ENCODE measurements at regions not wholly inside any gene's neighbourhood (a gene's known extent, or its start where the extent isn't known, plus 50 kb on each side); places are given as distances from the start of the nearest gene placed in this dataset.

DNA sequence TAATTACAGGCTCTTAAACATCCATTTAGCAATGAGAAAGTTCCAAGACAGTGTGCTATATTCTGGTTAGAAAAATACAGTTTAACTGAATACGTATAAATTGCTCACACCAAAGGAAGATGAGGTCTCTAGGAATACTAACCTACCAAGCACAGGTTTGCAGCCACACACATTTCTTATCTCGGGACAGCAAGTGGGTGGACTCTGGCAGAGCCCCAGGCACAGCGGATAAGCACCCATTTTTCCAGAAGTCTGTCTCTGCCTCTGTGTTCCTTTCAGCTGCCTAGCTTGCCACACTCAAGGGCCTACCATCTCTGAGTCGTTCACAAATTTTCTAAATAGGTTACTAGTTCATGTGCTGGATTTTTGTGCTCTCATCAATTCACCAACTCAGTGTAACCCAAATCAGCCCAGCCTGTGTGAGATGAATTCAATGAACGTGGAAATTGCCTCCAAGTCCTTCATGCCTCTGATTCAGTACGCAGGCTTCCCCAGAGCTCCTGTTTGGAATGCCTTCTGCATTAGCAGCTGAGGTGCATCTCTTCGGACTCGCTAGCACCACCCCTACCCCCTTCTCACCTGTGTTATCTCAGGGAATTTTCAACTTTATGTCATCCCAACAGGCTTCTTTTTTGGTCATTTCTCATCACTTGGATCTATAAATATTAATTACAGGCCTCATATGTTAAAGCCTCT lies 581.0 kb upstream of the CDH11 start:
- TF ChIP-seq TAF1 (IDR thresholded peaks at IDR 0.05; ENCODE audit: low read depth) (no peak), YY1 (IDR thresholded peaks at IDR 0.05; ENCODE audit: low read depth) (no peak), FOXM1 (IDR thresholded peaks at IDR 0.05; ENCODE audit: borderline replicate concordance, low read depth) (no peak), ZBTB7A (IDR thresholded peaks at IDR 0.05; ENCODE audit: low read depth) (no peak), CREB1 (IDR thresholded peaks at IDR 0.05; ENCODE audit: low read depth) (no peak), TEAD4 (IDR thresholded peaks at IDR 0.05) (no peak), NFIC (IDR thresholded peaks at IDR 0.05) (no peak), CEBPB (IDR thresholded peaks at IDR 0.05) (no peak), TCF12 (IDR thresholded peaks at IDR 0.05; ENCODE audit: low read depth) (no peak), EGR1 (IDR thresholded peaks at IDR 0.05) (no peak), EP300 (IDR thresholded peaks at IDR 0.05; ENCODE audit: borderline replicate concordance) (no peak), RAD21 (IDR thresholded peaks at IDR 0.05; ENCODE audit: low read depth) (no peak)
- TF ChIP-seq, protein P1, sequence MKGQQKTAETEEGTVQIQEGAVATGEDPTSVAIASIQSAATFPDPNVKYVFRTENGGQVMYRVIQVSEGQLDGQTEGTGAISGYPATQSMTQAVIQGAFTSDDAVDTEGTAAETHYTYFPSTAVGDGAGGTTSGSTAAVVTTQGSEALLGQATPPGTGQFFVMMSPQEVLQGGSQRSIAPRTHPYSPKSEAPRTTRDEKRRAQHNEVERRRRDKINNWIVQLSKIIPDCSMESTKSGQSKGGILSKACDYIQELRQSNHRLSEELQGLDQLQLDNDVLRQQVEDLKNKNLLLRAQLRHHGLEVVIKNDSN (IDR thresholded peaks at IDR 0.05), result no peak
- TF ChIP-seq, protein P2, sequence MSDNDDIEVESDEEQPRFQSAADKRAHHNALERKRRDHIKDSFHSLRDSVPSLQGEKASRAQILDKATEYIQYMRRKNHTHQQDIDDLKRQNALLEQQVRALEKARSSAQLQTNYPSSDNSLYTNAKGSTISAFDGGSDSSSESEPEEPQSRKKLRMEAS (IDR thresholded peaks at IDR 0.05), result no peak
- TF ChIP-seq, protein P3, sequence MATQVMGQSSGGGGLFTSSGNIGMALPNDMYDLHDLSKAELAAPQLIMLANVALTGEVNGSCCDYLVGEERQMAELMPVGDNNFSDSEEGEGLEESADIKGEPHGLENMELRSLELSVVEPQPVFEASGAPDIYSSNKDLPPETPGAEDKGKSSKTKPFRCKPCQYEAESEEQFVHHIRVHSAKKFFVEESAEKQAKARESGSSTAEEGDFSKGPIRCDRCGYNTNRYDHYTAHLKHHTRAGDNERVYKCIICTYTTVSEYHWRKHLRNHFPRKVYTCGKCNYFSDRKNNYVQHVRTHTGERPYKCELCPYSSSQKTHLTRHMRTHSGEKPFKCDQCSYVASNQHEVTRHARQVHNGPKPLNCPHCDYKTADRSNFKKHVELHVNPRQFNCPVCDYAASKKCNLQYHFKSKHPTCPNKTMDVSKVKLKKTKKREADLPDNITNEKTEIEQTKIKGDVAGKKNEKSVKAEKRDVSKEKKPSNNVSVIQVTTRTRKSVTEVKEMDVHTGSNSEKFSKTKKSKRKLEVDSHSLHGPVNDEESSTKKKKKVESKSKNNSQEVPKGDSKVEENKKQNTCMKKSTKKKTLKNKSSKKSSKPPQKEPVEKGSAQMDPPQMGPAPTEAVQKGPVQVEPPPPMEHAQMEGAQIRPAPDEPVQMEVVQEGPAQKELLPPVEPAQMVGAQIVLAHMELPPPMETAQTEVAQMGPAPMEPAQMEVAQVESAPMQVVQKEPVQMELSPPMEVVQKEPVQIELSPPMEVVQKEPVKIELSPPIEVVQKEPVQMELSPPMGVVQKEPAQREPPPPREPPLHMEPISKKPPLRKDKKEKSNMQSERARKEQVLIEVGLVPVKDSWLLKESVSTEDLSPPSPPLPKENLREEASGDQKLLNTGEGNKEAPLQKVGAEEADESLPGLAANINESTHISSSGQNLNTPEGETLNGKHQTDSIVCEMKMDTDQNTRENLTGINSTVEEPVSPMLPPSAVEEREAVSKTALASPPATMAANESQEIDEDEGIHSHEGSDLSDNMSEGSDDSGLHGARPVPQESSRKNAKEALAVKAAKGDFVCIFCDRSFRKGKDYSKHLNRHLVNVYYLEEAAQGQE (IDR thresholded peaks at IDR 0.05; ENCODE audit: low read depth), result no peak

DNA sequence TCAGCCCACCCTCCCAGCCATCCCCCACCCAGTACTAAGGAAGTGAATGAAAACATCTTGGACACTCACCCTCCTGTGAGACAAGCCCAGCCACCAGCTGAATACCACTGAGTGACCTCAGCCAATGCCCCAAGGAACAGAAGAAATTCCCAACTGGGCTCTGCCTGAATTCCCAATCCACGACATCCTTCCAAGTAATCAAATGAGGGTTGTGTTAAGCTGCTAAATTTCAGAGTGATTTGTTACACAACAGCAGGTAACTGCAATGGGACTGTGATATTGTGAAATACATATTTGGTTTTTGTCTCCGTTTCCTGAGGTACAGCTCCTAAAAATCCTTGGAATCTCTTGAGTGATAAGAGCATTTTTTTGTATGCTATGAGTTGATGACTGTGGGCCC lies 578.7 kb upstream of the CDH11 start:
- no peak for TF ChIP-seq ZBTB7A (IDR thresholded peaks at IDR 0.05; ENCODE audit: low read depth)
- TF ChIP-seq CEBPB (IDR thresholded peaks at IDR 0.05), result no peak
- no peak for TF ChIP-seq YY1 (IDR thresholded peaks at IDR 0.05; ENCODE audit: low read depth)
- TF ChIP-seq RAD21 (IDR thresholded peaks at IDR 0.05; ENCODE audit: low read depth), result no peak
- TF ChIP-seq, protein P1 (IDR thresholded peaks at IDR 0.05), result no peak
- TF ChIP-seq, protein P2 (IDR thresholded peaks at IDR 0.05), result no peak
- TF ChIP-seq CREB1 (IDR thresholded peaks at IDR 0.05; ENCODE audit: low read depth), result no peak
- no peak for TF ChIP-seq TEAD4 (IDR thresholded peaks at IDR 0.05)
- TF ChIP-seq FOXM1 (IDR thresholded peaks at IDR 0.05; ENCODE audit: borderline replicate concordance, low read depth), result no peak
- TF ChIP-seq TCF12 (IDR thresholded peaks at IDR 0.05; ENCODE audit: low read depth), result no peak
- TF ChIP-seq, protein P3 (IDR thresholded peaks at IDR 0.05; ENCODE audit: low read depth), result no peak
- no peak for TF ChIP-seq NFIC (IDR thresholded peaks at IDR 0.05)
- TF ChIP-seq EGR1 (IDR thresholded peaks at IDR 0.05), result no peak
- TF ChIP-seq EP300 (IDR thresholded peaks at IDR 0.05; ENCODE audit: borderline replicate concordance), result no peak

DNA sequence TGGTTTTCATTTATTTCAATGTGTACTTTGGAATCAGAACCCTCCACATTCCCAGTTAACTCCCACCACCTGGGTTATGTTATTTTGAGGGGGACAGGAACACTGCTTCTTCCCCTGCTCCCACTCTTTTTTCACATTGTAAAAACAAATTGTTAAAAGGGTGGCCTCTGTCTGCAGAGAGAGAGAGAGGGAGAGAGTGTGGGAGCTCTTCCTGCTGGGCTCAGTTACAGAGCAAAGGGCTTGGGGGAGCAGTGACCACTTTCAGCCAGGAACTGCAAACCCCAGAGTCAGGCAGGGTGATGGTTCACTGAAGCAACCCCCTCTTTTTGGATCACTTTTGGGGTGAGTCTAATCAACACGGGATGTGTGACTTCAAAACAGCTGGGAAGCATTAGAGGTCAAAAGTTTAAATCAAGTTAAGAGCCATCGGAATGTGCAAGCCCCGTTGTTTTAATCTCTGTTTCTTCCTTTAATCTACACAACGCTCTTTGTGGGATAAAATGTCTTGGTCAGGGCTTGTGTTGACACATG lies 577.0 kb upstream of the CDH11 start:
- TF ChIP-seq YY1 (IDR thresholded peaks at IDR 0.05; ENCODE audit: low read depth) (no peak), ZBTB7A (IDR thresholded peaks at IDR 0.05; ENCODE audit: low read depth) (no peak), FOXM1 (IDR thresholded peaks at IDR 0.05; ENCODE audit: borderline replicate concordance, low read depth) (no peak), CREB1 (IDR thresholded peaks at IDR 0.05; ENCODE audit: low read depth) (no peak), RAD21 (IDR thresholded peaks at IDR 0.05; ENCODE audit: low read depth) (no peak), TAF1 (IDR thresholded peaks at IDR 0.05; ENCODE audit: low read depth) (no peak), EGR1 (IDR thresholded peaks at IDR 0.05) (no peak), EP300 (IDR thresholded peaks at IDR 0.05; ENCODE audit: borderline replicate concordance) (no peak), NFIC (IDR thresholded peaks at IDR 0.05) (no peak), TCF12 (IDR thresholded peaks at IDR 0.05; ENCODE audit: low read depth) (no peak), TEAD4 (IDR thresholded peaks at IDR 0.05) (no peak), CEBPB (IDR thresholded peaks at IDR 0.05) (no peak)
- TF ChIP-seq, protein P2 (IDR thresholded peaks at IDR 0.05), result no peak
- TF ChIP-seq, protein P1 (IDR thresholded peaks at IDR 0.05), result no peak
- TF ChIP-seq, protein P3 (IDR thresholded peaks at IDR 0.05; ENCODE audit: low read depth), result no peak

Data from Ishikawa (cell line).